GM12892 (cell line): ENCODE measurements at regions not wholly inside any gene's neighbourhood (a gene's known extent, or its start where the extent isn't known, plus 50 kb on each side); places are given as distances from the start of the nearest gene placed in this dataset.

Experiments used
- POLR2A ChIP-seq: IDR thresholded peaks from 2 replicates; pipeline ENCODE4 v1.6.1; 2011; ENCODE audit warnings: low read depth, low read length, control low read depth
- POLR2AphosphoS5 ChIP-seq: IDR thresholded peaks from 2 replicates; pipeline ENCODE4 v1.6.1; 2011; ENCODE audit warnings: low read depth, low read length, control low read depth
- TAF1 ChIP-seq: IDR thresholded peaks from 2 replicates; pipeline ENCODE4 v1.6.1; 2011; ENCODE audit warnings: low read depth, mild to moderate bottlenecking, control low read depth, low read length, borderline replicate concordance

DNA sequence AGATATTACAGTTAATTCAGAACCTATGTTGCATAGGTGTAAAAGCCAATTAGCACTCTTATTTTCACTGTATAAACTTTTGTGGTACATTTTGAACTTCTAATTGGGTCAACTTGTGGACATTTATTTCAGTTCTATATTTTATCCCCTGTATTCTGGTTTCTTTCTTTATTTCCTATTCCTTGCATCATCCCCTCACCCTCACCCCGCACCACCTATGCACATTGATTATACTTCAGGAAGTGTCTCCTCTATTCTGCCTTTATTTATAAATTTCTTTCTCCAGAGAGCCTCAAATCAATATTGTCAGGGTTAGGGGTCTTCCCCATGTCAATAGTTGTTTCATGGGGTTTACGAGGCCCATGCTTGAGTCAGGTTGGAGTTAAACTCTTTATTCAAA is 83.1 kb downstream of the TEX13C start:
- TF ChIP-seq POLR2AphosphoS5 (no peak), POLR2A (no peak), TAF1 (no peak)
